ENCODE measurements at regions not wholly inside any gene's neighbourhood (a gene's known extent, or its start where the extent isn't known, plus 50 kb on each side); places are given as distances from the start of the nearest gene placed in this dataset.

DNA sequence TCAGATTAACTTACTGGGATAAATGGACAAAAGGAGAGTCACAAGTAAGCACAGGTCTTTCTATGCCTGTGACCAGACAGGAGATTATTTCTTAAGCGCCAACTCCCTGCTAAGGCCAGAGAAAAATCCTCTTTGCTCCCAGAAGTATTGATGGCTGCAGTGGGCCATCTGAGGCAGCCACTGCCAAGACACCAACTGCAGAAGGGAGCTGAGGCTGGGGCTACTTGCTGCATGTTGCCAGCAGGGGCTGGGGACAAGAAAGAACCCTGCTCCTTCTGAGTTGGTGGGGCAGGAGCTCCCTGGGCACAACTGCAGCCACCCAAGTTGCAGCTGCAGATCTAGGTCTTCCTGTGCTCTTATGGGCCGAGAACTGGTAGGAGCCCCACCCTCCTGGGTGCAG lies 1075.3 kb downstream of the PCDH18 start:
- no peaks in the 10 kb centered on the region for H3K9me3 ChIP-seq (ENCODE audit: control insufficient read depth, insufficient read depth, low read depth, low read length)
- no peak for DNase-seq (ENCODE audit: low read depth in 2 of 2)
- no peak overlapping the region for H3K4me2 ChIP-seq (ENCODE audit: extremely low read depth, insufficient read depth, low read length)
- TF ChIP-seq CTCF (conservative IDR thresholded peaks at IDR 0.05 in 1 of 2, IDR thresholded peaks at IDR 0.05 in 1 of 2; ENCODE audit: low read depth in 1 of 2, low read length in 2 of 2) = no peak
- TF ChIP-seq EZH2 (IDR thresholded peaks at IDR 0.05; ENCODE audit: low read length, missing control alignments) = no peak
- no peaks in the 10 kb centered on the region for H3K4me1 ChIP-seq (ENCODE audit: control insufficient read depth, extremely low read depth, insufficient read depth, low read length)
- H2AFZ ChIP-seq (ENCODE audit: low read length) = no peak overlapping the region
- H3K27me3 ChIP-seq (ENCODE audit: control insufficient read depth, insufficient read depth, low read length) = no peaks in the 10 kb centered on the region
- H3K79me2 ChIP-seq (ENCODE audit: control insufficient read depth, insufficient read depth, low read length) = no peaks in the 10 kb centered on the region
- no peak overlapping the region for H3K4me3 ChIP-seq (replicated peaks in 1 of 4; ENCODE audit: control extremely low read depth in 1 of 4, insufficient read depth in 1 of 4, low read depth in 3 of 4, low read length in 4 of 4)
- no peaks in the 10 kb centered on the region for H4K20me1 ChIP-seq (ENCODE audit: control insufficient read depth, extremely low read depth, insufficient read depth, low read length)
- no peak overlapping the region for H3K9ac ChIP-seq (ENCODE audit: insufficient read depth, low read length)
- no peak overlapping the region for H3K27ac ChIP-seq (ENCODE audit: insufficient read depth, low read length)
- H3K36me3 ChIP-seq (ENCODE audit: control insufficient read depth, insufficient read depth, low read length) = no peaks in the 10 kb centered on the region

DNA sequence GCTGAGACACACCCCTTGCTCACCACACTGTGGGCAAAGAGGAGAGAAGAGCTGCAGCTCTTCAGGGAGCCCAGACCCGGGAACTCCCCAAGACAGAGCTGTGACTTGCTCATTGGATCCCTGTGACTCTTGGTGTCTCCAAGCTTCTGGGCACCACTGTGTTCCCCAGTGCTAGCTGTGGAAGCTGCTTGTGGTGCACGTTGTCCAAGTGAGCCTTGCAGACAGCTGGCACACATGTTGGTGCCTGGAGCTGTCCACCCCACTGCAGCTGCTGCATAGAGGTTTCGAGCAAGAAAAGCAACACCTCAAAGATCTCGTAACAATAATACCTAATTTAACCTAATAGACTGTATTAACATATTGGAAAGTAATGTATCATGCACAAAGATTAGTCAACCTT lies 1089.3 kb downstream of the PCDH18 start:
- TF ChIP-seq CTCF (conservative IDR thresholded peaks at IDR 0.05 in 1 of 2, IDR thresholded peaks at IDR 0.05 in 1 of 2; ENCODE audit: low read depth in 1 of 2, low read length in 2 of 2) = no peak
- TF ChIP-seq EZH2 (IDR thresholded peaks at IDR 0.05; ENCODE audit: low read length, missing control alignments) = no peak
- H3K9me3 ChIP-seq (ENCODE audit: control insufficient read depth, insufficient read depth, low read depth, low read length) = no peaks in the 10 kb centered on the region
- no peak overlapping the region for H3K4me2 ChIP-seq (ENCODE audit: extremely low read depth, insufficient read depth, low read length)
- no peaks in the 10 kb centered on the region for H4K20me1 ChIP-seq (ENCODE audit: control insufficient read depth, extremely low read depth, insufficient read depth, low read length)
- no peaks in the 10 kb centered on the region for H3K36me3 ChIP-seq (ENCODE audit: control insufficient read depth, insufficient read depth, low read length)
- DNase-seq (ENCODE audit: low read depth in 2 of 2) = no peak
- no peaks in the 10 kb centered on the region for H3K27me3 ChIP-seq (ENCODE audit: control insufficient read depth, insufficient read depth, low read length)
- no peak overlapping the region for H3K4me3 ChIP-seq (replicated peaks in 1 of 4; ENCODE audit: control extremely low read depth in 1 of 4, insufficient read depth in 1 of 4, low read depth in 3 of 4, low read length in 4 of 4)
- H3K79me2 ChIP-seq (ENCODE audit: control insufficient read depth, insufficient read depth, low read length) = no peaks in the 10 kb centered on the region
- no peak overlapping the region for H2AFZ ChIP-seq (ENCODE audit: low read length)
- no peaks in the 10 kb centered on the region for H3K4me1 ChIP-seq (ENCODE audit: control insufficient read depth, extremely low read depth, insufficient read depth, low read length)
- no peak overlapping the region for H3K27ac ChIP-seq (ENCODE audit: insufficient read depth, low read length)
- H3K9ac ChIP-seq (ENCODE audit: insufficient read depth, low read length) = no peak overlapping the region

DNA sequence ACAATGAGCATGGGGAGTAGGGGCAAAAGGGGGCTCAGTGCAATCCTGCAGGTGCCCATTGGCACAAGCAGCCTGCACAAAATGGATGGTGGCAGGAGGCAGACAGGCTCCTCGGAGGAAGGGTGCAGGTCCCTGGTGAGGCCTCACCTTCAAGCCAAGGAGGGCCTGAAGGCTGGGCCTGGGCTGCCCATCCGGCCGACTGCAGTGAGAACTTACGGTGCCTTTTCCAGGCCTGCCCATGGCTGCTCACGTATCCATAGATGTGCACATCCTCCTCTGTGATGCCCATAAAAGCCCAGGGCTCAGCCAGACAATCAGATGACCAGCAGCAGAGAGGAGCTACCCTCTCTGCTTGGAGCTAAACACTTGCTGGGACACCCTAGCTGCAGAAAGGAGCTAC lies 1089.8 kb downstream of the PCDH18 start:
- TF ChIP-seq EZH2 (IDR thresholded peaks at IDR 0.05; ENCODE audit: low read length, missing control alignments) (no peak), CTCF (conservative IDR thresholded peaks at IDR 0.05 in 1 of 2, IDR thresholded peaks at IDR 0.05 in 1 of 2; ENCODE audit: low read depth in 1 of 2, low read length in 2 of 2) (no peak)
- Histone ChIP-seq H3K27me3 (ENCODE audit: control insufficient read depth, insufficient read depth, low read length) (no peaks in the 10 kb centered on the region), H3K4me2 (ENCODE audit: extremely low read depth, insufficient read depth, low read length) (no peak overlapping the region), H3K4me1 (ENCODE audit: control insufficient read depth, extremely low read depth, insufficient read depth, low read length) (no peaks in the 10 kb centered on the region), H3K27ac (ENCODE audit: insufficient read depth, low read length) (no peak overlapping the region), H4K20me1 (ENCODE audit: control insufficient read depth, extremely low read depth, insufficient read depth, low read length) (no peaks in the 10 kb centered on the region), H3K9me3 (ENCODE audit: control insufficient read depth, insufficient read depth, low read depth, low read length) (no peaks in the 10 kb centered on the region), H3K4me3 (replicated peaks in 1 of 4; ENCODE audit: control extremely low read depth in 1 of 4, insufficient read depth in 1 of 4, low read depth in 3 of 4, low read length in 4 of 4) (no peak overlapping the region), H3K9ac (ENCODE audit: insufficient read depth, low read length) (no peak overlapping the region), H2AFZ (ENCODE audit: low read length) (no peak overlapping the region), H3K36me3 (ENCODE audit: control insufficient read depth, insufficient read depth, low read length) (no peaks in the 10 kb centered on the region), H3K79me2 (ENCODE audit: control insufficient read depth, insufficient read depth, low read length) (no peaks in the 10 kb centered on the region)
- no peak for DNase-seq (ENCODE audit: low read depth in 2 of 2)

Measured in fibroblast of lung (primary cell).